ENCODE measurements at regions not wholly inside any gene's neighbourhood (a gene's known extent, or its start where the extent isn't known, plus 50 kb on each side); places are given as distances from the start of the nearest gene placed in this dataset.

DNA sequence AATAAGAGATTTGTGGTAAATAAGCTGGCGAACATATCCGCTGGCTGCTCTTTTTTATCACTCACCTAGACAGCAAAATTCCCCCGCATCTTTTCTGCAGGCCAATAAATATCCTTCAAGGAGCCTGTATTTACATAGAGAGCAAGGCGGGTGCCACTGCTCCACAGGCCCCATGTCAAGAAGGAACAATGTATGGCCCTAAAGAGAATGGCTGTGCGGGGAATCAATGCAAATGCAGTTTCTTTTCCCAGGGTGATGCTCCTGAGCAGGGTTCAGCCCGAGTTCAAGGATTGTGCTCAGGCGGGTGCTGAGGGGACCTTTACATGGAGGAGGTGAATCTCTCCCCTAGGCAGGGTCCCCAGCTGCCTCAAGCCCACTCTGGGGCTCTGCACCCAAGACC, 494.2 kb upstream of the ZMIZ1 start:
- TF ChIP-seq, protein P1, sequence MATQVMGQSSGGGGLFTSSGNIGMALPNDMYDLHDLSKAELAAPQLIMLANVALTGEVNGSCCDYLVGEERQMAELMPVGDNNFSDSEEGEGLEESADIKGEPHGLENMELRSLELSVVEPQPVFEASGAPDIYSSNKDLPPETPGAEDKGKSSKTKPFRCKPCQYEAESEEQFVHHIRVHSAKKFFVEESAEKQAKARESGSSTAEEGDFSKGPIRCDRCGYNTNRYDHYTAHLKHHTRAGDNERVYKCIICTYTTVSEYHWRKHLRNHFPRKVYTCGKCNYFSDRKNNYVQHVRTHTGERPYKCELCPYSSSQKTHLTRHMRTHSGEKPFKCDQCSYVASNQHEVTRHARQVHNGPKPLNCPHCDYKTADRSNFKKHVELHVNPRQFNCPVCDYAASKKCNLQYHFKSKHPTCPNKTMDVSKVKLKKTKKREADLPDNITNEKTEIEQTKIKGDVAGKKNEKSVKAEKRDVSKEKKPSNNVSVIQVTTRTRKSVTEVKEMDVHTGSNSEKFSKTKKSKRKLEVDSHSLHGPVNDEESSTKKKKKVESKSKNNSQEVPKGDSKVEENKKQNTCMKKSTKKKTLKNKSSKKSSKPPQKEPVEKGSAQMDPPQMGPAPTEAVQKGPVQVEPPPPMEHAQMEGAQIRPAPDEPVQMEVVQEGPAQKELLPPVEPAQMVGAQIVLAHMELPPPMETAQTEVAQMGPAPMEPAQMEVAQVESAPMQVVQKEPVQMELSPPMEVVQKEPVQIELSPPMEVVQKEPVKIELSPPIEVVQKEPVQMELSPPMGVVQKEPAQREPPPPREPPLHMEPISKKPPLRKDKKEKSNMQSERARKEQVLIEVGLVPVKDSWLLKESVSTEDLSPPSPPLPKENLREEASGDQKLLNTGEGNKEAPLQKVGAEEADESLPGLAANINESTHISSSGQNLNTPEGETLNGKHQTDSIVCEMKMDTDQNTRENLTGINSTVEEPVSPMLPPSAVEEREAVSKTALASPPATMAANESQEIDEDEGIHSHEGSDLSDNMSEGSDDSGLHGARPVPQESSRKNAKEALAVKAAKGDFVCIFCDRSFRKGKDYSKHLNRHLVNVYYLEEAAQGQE (IDR thresholded peaks at IDR 0.05; ENCODE audit: low read depth), result no peak
- TF ChIP-seq TEAD4 (IDR thresholded peaks at IDR 0.05), result no peak
- no peak for TF ChIP-seq TAF1 (IDR thresholded peaks at IDR 0.05; ENCODE audit: low read depth)
- no peak for TF ChIP-seq EP300 (IDR thresholded peaks at IDR 0.05; ENCODE audit: borderline replicate concordance)
- TF ChIP-seq CREB1 (IDR thresholded peaks at IDR 0.05; ENCODE audit: low read depth), result no peak
- TF ChIP-seq, protein P2, sequence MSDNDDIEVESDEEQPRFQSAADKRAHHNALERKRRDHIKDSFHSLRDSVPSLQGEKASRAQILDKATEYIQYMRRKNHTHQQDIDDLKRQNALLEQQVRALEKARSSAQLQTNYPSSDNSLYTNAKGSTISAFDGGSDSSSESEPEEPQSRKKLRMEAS (IDR thresholded peaks at IDR 0.05), result no peak

Data from Ishikawa (cell line).